ENCODE measurements at regions not wholly inside any gene's neighbourhood (a gene's known extent, or its start where the extent isn't known, plus 50 kb on each side); places are given as distances from the start of the nearest gene placed in this dataset.

GRCh38 chr6:55968926-55969325, 93.5 kb upstream of the BMP5 start:
- TF ChIP-seq CTCF (IDR thresholded peaks at IDR 0.05; ENCODE audit: insufficient read depth, low read length) (no peak), SPI1 (IDR thresholded peaks at IDR 0.05; ENCODE audit: borderline replicate concordance, low read depth) (no peak), REST (IDR thresholded peaks at IDR 0.05; ENCODE audit: insufficient replicate concordance, low read depth) (no peak), GABPA (IDR thresholded peaks at IDR 0.05; ENCODE audit: low read depth) (no peak)

All from HL-60 (cell line).